Testis (tissue), 2 donors: ENCODE measurements at regions not wholly inside any gene's neighbourhood (a gene's known extent, or its start where the extent isn't known, plus 50 kb on each side); places are given as distances from the start of the nearest gene placed in this dataset.

Experiments used
- DNase-seq: peaks from one replicate; pipeline ENCODE4 v3.0.0-alpha.2; 2019
- H3K27ac ChIP-seq, 2 donors: fragments of 200-600 bp; sonication (generic); one replicate each; pipeline ENCODE4 v1.5.1; 2019
- H3K27me3 ChIP-seq: fragments of 200-600 bp; sonication (generic); one replicate; pipeline ENCODE4 v1.5.1; 2019
- H3K36me3 ChIP-seq: fragments of 200-600 bp; sonication (generic); one replicate; pipeline ENCODE4 v1.5.1; 2017; ENCODE audit warnings: low read depth; ENCODE audit errors: missing control alignments
- H3K4me1 ChIP-seq: fragments of 200-600 bp; sonication (generic); one replicate; pipeline ENCODE4 v1.5.1; 2019
- H3K4me3 ChIP-seq, 2 donors: fragments of 200-600 bp; sonication (generic); one replicate each; pipeline ENCODE4 v1.5.1; 2017 to 2019
- H3K9me3 ChIP-seq: fragments of 200-600 bp; sonication (generic); one replicate; pipeline ENCODE4 v1.5.1; 2017
- CTCF ChIP-seq, 3 experiments: fragments of 450-650 bp in 2 of 3; fragments of 200-600 bp in 1 of 3; sonication (generic) in 1 of 3; IDR thresholded peaks; one replicate each; pipeline ENCODE4 v1.5.1; 2016 to 2019; ENCODE audit warnings: antibody characterized with exemption in 3 of 3, mild to moderate bottlenecking in 2 of 3, moderate library complexity in 1 of 3
- POLR2A ChIP-seq: fragments of 450-650 bp; IDR thresholded peaks from one replicate; pipeline ENCODE4 v1.6.1; 2017; ENCODE audit warnings: antibody characterized with exemption, mild to moderate bottlenecking, moderate library complexity
- WGBS, 2 donors: methylation state at CpG; one replicate each; pipeline ENCODE4 v1.1.5; 2018; 5-methylcytosine and 5-hydroxymethylcytosine counted together
- intact Hi-C: fragments of 100-400 bp; cut with DNase I; formaldehyde crosslinking; loops from one replicate; pipeline ENCODE4 v1.15.1; 2023; ENCODE audit warnings: low total_unique reads

GRCh38 chrX:125089761-125090445 is 229.8 kb upstream of the TEX13C start:
- DNase-seq = no peak
- Histone ChIP-seq H3K4me3 (no peak overlapping the region), H3K9me3 (no peaks in the 10 kb centered on the region), H3K36me3 (no peaks in the 10 kb centered on the region), H3K4me1 (no peaks in the 10 kb centered on the region), H3K27ac (no peak overlapping the region), H3K27me3 (no peaks in the 10 kb centered on the region)
- TF ChIP-seq CTCF (IDR thresholded peaks at IDR 0.05) (no peak), POLR2A (no peak)
- 92 to 94% methylated on average over 7 of the region's 7 CpGs for WGBS, 2 donors
- intact Hi-C loops = no loop called here

- no peak for DNase-seq
- 58 to 75% methylated on average over 3 of the region's 3 CpGs for WGBS, 2 donors
Observed at GRCh38 chrX:125093852-125094251, 225.8 kb upstream of the TEX13C start.

GRCh38 chrX:125094901-125095300 is 224.8 kb upstream of the TEX13C start:
- H3K27ac ChIP-seq = no peak overlapping the region
- H3K27me3 ChIP-seq = no peaks in the 10 kb centered on the region
- H3K9me3 ChIP-seq = no peaks in the 10 kb centered on the region
- intact Hi-C loops = no loop called here
- no peak for TF ChIP-seq CTCF (IDR thresholded peaks at IDR 0.05)
- DNase-seq = no peak
- H3K4me3 ChIP-seq = no peak overlapping the region
- no peaks in the 10 kb centered on the region for H3K4me1 ChIP-seq
- no peaks in the 10 kb centered on the region for H3K36me3 ChIP-seq

More at GRCh38 chrX:125093852-125094251, 225.8 kb upstream of the TEX13C start:
- H3K27me3 ChIP-seq = no peaks in the 10 kb centered on the region
- H3K27ac ChIP-seq = no peak overlapping the region
- intact Hi-C loops = no loop called here
- H3K36me3 ChIP-seq = no peaks in the 10 kb centered on the region
- H3K9me3 ChIP-seq = no peaks in the 10 kb centered on the region
- no peak overlapping the region for H3K4me3 ChIP-seq
- TF ChIP-seq CTCF (IDR thresholded peaks at IDR 0.05) (no peak), POLR2A (no peak)
- H3K4me1 ChIP-seq = no peaks in the 10 kb centered on the region

GRCh38 chrX:125096469-125096868 is 223.2 kb upstream of the TEX13C start:
- WGBS, 2 donors = 48 to 51% methylated on average over 2 of the region's 2 CpGs
- Histone ChIP-seq H3K4me3 (no peak overlapping the region), H3K27me3 (no peaks in the 10 kb centered on the region), H3K36me3 (no peaks in the 10 kb centered on the region), H3K27ac (no peak overlapping the region), H3K4me1 (no peaks in the 10 kb centered on the region), H3K9me3 (no peaks in the 10 kb centered on the region)
- no peak for TF ChIP-seq CTCF (IDR thresholded peaks at IDR 0.05)
- TF ChIP-seq POLR2A = no peak
- DNase-seq = no peak
- intact Hi-C loops = no loop called here

GRCh38 chrX:125096870-125097269 is 222.8 kb upstream of the TEX13C start:
- TF ChIP-seq POLR2A = no peak
- no peak for TF ChIP-seq CTCF (IDR thresholded peaks at IDR 0.05)
- DNase-seq = no peak
- Histone ChIP-seq H3K27me3 (no peaks in the 10 kb centered on the region), H3K4me1 (no peaks in the 10 kb centered on the region), H3K27ac (no peak overlapping the region), H3K36me3 (no peaks in the 10 kb centered on the region), H3K9me3 (no peaks in the 10 kb centered on the region), H3K4me3 (no peak overlapping the region)
- 96 to 100% methylated on average over 1 of the region's 1 CpG for WGBS, 2 donors
- intact Hi-C loops = no loop called here
